ENCODE measurements at regions not wholly inside any gene's neighbourhood (a gene's known extent, or its start where the extent isn't known, plus 50 kb on each side); places are given as distances from the start of the nearest gene placed in this dataset.
A peak's percentile ranks its signal among the peaks of the same experiment; 100 is the strongest.

DNA sequence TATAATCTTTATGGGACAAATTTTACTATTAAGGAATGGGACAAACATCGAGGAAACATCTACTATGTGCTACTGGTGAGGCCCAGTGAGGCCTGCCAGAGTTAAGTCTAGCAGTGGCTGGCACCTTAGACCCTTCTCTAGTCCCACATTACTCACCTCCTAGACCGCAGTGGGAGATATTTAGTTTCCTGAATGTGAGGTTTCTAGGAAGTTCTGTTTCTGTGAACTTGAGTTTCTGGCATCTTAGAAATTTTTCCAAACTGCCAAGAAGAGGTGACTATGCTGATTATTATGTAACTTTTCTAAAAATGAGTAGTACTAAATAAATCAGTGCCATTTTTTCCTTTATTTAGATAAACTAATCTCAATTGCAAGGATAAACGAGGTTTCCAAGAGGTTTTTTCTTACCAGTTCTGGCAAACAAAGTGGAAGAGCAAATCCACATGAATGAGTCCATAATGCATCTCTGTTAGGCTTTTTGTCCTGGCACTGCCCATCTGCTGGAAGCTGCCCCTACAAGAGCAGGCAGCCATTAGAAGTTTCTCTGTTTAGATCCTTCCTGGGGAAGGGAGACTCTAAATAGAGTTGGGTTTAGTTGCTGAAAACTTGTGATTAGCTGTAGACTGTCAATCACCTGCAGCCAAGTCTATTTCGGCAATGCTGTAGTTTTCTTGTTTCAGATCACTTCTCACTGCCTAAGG, 348.7 kb downstream of the MAN2A1 start:
- no peak for DNase-seq

- peak in 2 of 3 donors; percentile 17 to 23 for DNase-seq
These were observed 350.5 kb downstream of the MAN2A1 start for GRCh38 chr5:110040178-110040577.

DNA sequence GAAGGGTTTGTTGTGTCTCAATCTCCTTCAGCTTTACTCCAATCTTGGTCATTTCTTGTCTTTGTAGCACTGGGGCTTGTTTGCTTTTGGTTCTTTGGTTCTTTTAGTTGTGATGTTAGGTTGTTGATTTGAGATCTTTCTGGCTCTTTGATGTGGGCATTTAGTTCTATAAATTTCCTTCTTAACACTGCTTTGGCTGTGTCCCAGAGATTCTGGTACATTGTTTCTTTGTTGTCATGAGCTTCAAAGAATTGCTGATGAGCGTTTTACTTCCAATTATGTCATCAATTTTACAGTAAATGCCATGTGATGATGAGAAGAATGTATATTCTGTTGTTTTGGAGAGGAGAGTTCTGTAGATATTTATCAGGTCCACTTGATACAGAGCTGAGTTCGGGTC, 353.3 kb downstream of the MAN2A1 start:
- peak in 1 of 3 donors; percentile 6 for DNase-seq

- no peak for DNase-seq
These were observed 355.4 kb downstream of the MAN2A1 start for GRCh38 chr5:110045158-110045557.

DNA sequence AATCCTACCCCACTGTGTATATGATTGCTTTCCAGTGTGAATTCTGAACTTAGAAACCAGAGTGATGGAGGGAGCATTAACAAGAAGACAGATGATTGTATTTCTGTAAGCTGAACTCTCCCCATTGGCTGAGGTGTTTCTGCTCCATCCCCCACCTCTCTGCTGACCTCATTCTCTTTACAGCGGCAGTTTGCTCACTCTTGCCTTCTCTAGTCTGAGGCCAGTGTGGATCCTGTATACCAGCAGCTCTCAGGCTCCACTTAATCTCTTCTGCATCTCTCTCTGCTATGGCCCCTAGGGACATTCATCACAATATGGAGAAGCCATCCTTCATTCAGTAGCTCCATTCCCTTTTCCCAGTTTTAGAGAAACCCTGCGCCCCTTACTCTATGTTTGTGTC, 358.8 kb downstream of the MAN2A1 start:
- no peak for DNase-seq

DNA sequence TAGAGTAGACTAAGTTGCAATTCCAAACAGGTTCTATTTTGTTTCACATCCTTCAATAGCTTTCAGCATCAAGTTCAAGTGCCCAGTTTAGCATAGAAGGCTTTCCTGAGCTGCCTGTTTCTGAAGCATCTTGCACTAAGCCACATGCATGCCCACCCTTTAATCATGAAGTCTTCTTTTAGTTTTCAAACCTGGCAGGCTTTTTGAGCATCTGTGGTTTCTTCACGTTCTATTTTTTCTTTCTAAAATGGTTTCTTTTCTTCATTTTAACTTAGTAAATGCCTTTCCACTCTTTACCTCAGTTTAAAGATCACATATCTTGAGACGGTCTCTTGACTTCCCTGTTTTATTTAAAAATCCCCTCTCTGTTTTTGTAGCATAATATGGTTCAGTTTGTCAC, 360.1 kb downstream of the MAN2A1 start:
- DNase-seq = peak in 1 of 3 donors; percentile 5

DNA sequence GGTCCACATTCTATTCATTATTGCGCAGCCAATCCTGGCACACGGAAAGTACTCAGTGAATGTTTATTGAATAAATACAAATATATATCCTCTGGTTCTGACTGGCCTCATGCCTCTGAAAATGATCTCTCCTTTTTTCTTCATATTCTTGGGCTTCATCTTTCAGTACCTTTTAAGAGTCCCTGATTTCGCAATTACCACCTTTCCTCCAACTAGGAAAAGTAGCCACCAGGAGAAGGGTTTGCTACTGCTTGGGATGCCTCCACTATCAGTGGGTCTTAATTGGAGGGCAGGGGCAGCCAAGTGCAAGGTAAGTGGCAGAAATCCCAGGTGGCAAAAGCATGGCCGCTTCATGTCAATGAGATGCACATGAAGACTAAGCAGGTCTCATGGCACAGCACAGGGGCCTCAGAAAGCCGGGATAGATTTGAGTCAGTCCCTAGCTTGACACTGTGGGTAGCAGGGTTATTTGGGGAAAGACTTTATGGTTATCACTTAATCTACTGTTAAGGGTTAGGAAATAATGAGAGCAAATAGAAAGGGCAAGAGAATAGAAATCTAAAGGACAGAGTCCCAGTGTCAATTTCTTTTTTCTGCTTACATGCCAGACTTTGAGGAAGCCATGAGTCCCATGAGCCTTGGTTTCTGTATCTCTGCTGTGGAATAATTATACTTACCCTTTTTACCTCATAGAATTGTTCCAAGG, 361.1 kb downstream of the MAN2A1 start:
- DNase-seq = no peak

GRCh38 chr5:110053205-110053604, 363.5 kb downstream of the MAN2A1 start:
- DNase-seq = no peak

DNA sequence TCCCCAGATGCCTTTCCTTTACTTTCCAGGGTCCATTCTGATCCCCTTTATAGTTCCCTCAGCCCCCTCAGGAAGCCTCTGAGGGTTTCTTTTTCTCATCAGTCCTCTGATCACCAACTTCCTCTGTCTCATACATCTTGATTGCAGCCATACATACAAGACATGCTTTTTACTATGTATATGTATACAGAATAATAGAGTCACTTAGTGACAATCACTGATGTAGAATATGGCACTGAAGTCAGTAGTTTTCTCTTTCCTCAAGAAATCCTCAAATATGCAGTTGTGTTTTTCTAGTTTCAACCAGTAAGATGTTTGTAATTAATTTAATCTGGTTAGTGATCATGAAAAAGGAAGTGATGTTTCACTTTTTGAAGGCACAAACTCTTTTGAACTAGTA, 364.1 kb downstream of the MAN2A1 start:
- no peak for DNase-seq

DNA sequence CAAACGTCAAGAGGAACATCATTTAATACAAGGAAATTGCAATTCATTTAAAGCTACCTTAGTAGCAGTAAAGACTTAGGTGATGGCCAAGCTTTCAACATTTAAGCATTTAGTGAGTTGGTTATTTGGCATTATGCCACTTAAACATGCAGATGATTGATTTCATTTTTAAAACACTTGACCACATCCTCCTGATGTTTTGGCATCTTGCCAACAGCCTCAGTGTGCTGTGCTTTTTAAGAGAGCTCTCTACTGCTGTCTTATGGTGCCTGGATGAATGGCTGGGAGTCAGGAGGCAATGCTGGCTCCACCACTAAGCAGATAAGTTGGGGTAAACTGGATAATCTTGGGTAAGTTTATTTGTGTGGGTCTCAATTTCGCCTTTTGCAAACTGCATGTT, 364.5 kb downstream of the MAN2A1 start:
- DNase-seq = peak; percentile 32 to 40 (median 39)

DNA sequence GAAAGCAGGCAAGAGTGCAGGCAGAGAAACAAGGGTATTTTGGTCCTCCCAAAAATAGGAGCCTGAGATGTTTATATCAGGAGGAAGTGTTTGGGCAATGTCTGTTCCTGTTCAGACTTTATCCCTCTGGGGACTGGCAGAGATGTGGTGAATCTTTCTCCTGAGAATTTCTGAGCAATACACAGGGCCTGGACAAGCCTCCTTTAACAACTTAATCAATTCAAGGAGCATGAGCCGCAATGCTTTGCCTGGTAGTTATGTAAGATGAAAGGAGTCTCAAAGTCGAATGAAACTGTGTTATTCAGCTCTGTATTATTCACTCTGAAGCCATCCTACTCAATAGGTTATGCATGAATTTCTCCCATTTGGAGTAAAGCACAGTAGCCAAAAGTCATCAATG, 365.6 kb downstream of the MAN2A1 start:
- DNase-seq = no peak

DNA sequence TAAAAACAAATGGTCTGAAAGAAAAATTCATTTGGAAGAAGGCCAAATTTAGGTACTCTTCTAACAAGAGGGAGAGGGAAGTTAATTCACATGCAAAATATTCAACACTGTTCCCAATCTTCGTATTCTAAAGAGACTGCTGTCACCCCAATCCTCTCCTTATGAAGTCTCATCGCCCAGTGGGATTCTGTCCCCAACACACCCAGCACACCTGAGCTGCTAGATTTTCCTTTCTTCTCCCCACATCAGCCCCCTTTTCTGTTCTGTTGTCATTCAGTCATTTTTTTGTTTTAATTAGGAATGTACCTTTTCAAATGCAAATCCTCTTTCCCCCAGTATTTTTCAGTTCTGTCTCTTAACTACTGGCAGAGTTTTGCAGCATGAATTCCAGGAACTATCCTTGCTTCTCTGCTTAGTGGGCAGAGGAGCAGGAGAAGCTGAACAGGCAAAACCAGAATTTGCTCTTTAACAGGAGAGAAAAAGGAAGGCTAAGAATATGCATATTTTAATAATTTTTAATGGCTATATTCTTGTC, 366.9 kb downstream of the MAN2A1 start:
- DNase-seq = no peak

GRCh38 chr5:110058175-110058574, 368.4 kb downstream of the MAN2A1 start:
- DNase-seq = peak in 1 of 3 donors; percentile 16

DNA sequence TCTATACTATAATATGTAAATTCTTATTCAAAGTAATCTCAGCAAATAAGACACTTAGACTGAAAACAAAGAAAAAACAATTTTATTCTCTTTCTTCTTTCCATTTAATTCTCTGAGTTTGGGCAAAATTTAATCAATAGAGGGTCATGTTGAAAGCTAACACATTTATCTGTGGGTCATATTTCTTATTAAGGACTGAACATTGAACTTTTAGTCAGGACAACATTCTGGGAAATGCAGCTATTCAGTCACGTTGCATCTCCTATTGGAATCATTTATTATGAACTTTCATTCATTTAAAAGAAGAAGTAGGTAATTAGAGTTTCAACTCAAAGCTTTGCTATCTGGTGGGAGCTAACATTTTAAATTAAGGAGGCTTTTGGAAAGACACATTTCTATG, 372.5 kb downstream of the MAN2A1 start:
- DNase-seq = no peak

DNA sequence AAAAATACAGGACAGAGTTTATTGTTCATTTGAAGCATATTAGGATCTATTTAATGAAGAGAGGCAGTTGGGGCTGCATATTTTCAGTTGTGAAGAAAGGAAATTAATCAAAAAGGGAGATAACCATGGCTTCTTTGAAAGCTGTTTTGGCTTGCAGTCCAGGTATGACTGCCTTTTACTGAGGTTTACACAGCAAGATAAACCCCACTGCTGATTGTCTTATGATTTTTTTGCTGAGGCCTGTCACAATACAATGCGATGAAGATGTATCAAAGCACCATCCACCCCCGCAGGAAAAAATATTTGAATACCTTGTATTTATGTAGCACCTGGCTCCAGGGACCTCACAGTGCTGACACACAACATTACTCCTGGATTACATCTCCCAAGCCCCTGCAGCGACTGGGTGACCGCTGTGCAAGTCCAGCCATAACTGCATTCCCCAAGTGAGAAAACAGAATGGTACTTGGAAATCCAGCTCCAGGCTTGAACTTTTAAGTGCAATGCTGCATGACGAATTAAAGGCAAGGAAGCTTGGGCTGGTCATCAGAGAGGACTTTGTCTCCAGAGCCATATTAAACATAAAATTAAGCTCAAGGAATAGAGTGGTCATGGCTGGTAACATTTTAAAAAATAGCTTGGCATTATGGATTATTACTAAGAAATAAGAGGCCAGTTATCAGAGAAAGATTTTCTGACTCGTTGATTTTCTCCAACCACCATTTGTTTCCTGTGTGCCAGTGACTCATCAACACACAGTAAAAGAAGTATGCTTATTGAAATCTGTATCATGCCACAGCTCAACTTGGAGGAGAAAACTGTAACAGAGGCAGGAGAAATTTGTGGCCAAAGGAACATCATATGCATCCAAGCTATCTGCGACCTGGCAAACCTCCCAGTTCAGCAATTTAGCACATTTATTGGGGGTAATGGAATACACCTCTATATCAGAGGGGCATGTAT, 374.2 kb downstream of the MAN2A1 start:
- DNase-seq = no peak

- no peak for DNase-seq
These were observed 375.0 kb downstream of the MAN2A1 start for GRCh38 chr5:110064603-110065268.

GRCh38 chr5:110070836-110071235, 381.1 kb downstream of the MAN2A1 start:
- no peak for DNase-seq

- DNase-seq = no peak
These were observed 382.9 kb downstream of the MAN2A1 start for GRCh38 chr5:110072651-110073050.

DNA sequence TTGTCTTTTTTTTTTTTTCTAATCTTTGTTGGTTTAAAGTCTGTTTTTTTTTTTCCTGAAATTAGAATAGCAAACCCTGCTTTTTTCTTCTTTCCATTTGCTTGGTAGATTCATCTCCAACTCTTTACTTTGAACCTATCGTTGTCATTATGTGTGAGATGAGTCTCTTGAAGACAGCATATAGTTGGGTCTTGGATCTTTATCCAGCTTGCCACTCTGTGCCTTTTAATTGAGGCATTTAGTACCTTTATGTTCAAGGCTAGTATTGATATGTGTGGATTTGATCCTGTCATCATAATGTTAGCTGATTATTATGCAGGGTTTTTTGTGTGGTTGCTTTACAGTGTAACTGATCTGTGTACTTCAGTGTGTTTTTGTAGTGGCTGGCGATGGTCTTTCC, 383.8 kb downstream of the MAN2A1 start:
- no peak for DNase-seq

GRCh38 chr5:110075656-110076055, 385.9 kb downstream of the MAN2A1 start:
- DNase-seq = no peak

- DNase-seq = no peak
These were observed 387.4 kb downstream of the MAN2A1 start for GRCh38 chr5:110077147-110077546.

- DNase-seq = no peak
These were observed 392.5 kb downstream of the MAN2A1 start for GRCh38 chr5:110082194-110082593.

- DNase-seq = no peak
These were observed 393.1 kb downstream of the MAN2A1 start for GRCh38 chr5:110082863-110083262.
